HG02852 (cell line): ENCODE measurements at regions not wholly inside any gene's neighbourhood (a gene's known extent, or its start where the extent isn't known, plus 50 kb on each side); places are given as distances from the start of the nearest gene placed in this dataset.

Experiments used
- ATAC-seq: cut with Tn5 transposase; IDR thresholded peaks from one replicate; pipeline ENCODE4 v1.9.1; 2021; ENCODE audit warnings: mild to moderate bottlenecking, moderate library complexity; ENCODE audit not compliant: unreplicated experiment

- ATAC-seq: no peak
These were observed 556.5 kb downstream of the BMP2 start for GRCh38 chr20:7323957-7324356.

DNA sequence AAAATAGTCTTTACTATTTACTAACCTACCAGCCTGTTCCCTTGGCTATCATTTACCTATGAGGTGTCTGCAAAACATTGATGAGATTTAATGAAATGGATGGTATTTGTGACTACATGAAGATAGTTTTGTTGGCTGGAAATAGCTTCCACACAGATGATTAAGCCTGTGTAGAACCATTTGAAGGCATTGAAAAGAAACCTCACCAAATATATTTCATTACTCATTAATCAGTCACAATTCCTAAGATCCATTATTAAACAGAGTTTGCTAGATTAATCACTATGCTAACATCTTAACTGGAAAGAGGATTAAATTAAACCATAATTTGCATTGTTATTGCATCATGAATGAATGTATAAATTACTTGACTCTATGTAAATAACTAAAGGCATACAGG, 560.3 kb downstream of the BMP2 start:
- ATAC-seq: no peak

GRCh38 chr20:7330850-7331249, 563.4 kb downstream of the BMP2 start:
- ATAC-seq: no peak

DNA sequence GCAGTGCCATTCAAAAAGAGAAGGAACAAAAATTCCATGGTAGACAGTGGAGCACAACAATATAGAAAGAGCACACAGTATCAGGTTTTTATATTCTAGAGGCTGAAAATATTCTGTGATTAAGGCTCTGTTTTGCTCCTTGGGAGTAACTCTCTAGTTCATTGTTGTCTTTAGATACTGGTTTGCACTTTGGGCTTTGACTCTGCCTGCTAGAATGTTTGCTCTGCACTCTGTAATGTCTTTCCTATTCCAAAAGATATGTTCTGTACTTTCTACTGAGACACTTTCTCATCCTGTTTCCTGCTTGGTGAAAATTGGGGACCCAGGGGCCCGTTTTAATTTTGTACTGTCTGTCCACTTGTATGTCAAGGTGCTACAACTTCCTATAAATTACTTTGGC, 564.7 kb downstream of the BMP2 start:
- no peak for ATAC-seq

DNA sequence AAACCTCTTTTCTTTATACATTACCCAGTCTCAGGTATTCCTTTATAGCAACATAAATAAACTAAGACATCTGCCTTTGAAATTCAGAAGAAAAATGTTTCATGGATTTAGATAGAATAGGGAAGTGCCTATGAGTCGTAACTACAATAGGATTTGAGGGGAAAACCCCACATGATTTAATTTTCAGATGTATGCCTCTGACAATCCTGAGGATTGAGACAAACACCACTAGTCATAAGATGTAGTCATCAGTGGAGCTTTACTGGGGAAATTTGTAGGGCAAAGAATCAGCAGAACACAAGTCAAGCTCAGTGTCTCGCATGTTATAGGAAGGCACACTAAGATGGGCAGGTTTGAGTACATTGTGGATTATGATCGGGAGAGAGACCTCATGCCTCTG, 566.4 kb downstream of the BMP2 start:
- no peak for ATAC-seq

GRCh38 chr20:7346026-7346425, 578.5 kb downstream of the BMP2 start:
- no peak for ATAC-seq

- no peak for ATAC-seq
These were observed 579.1 kb downstream of the BMP2 start for GRCh38 chr20:7346562-7346961.

- no peak for ATAC-seq
These were observed 579.9 kb downstream of the BMP2 start for GRCh38 chr20:7347409-7347808.

DNA sequence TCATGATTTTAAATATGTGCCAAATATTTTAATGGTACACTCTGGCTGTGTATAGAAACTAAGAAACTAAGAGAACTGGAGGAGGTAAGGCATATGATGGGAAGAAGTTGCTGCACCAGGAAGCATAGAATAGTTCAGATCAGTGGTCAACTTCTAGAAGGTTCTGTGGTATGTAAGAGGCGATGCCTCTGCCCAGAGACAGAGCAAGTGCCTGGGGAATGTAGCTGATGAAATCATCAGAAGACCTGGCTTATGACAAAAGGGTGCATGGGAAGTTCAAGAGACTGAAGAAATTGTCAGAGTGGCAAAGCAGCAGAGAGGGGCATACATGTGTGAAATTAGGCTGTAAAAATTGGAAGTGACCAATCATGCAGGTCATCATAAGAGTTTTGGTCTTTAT, 580.8 kb downstream of the BMP2 start:
- no peak for ATAC-seq

DNA sequence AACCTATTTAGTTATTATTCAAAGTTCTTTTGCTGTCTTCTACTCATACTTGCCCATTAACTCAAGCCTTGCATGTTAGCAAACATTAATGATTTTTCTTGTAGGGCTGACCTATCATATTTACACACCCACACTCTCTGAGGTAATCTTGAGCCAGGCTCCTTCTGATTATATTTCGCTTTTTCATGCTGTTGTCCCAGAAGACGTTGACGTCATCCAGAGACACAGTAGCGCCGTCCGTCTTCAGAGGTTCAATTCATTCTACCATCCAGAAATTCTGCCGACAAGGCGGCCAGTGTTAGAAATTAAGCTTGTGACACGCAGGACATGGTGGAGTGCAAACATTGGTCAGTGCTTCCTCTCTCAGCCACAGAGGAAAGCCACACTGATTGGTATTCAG, 584.7 kb downstream of the BMP2 start:
- no peak for ATAC-seq

GRCh38 chr20:7355051-7355450, 585.2 kb downstream of the HAO1 start:
- no peak for ATAC-seq

GRCh38 chr20:7358670-7359069, 581.6 kb downstream of the HAO1 start:
- ATAC-seq: no peak

- no peak for ATAC-seq
These were observed 580.5 kb downstream of the HAO1 start for GRCh38 chr20:7359739-7360138.

DNA sequence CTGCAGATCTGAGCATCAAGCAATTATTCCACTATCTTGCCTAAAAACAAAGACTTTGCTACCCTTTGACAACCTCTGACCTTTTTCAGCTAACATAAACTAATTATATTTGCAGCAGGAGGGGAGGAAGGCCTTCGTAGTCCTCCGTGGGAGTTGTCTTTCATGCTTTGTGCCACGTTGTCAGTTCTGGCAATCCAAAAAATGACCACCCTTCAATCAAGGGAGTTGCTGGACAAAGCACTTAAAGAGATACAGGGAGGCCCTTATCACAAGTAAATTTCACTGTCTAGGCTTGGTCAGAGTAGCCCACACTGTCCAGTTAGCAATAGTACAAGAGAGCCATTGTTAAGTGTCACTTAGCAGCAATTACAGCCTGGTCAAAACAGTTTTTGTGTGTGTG, 578.9 kb downstream of the HAO1 start:
- ATAC-seq: no peak

GRCh38 chr20:7361931-7362330, 578.3 kb downstream of the HAO1 start:
- no peak for ATAC-seq

- no peak for ATAC-seq
These were observed 577.7 kb downstream of the HAO1 start for GRCh38 chr20:7362601-7363000.

- no peak for ATAC-seq
These were observed 574.1 kb downstream of the HAO1 start for GRCh38 chr20:7366189-7366588.

- ATAC-seq: no peak
These were observed 568.6 kb downstream of the HAO1 start for GRCh38 chr20:7371518-7372163.

- ATAC-seq: no peak
These were observed 564.4 kb downstream of the HAO1 start for GRCh38 chr20:7375905-7376304.

GRCh38 chr20:7378864-7379605, 561.2 kb downstream of the HAO1 start:
- ATAC-seq: no peak

DNA sequence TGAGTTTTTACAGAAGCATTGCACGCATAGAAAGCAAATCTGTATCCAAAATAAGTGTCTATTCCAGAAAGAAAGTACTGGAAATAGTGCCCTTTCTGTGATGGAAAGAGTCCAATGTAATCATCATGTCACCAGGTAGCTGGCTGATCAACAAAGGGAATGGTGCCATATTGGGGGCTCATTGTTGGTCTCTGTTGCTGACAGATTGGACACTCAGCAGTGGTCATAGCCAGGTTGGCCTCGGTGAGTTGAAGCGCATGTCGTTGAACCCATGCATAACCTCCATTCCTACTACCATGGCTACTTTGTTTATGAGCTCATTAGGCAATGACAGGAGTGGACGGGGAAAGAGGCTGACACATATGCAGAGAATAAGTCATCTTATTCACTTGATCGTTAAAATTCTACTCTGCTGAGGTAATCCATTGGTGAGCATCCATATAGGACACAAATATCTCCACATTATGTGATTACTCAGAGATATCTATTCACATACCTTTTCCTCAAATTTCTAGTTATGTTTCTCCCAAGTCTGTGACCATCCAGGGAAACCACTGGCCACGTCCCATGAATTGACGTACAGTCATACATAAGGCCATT, 560.5 kb downstream of the HAO1 start:
- no peak for ATAC-seq

GRCh38 chr20:7383216-7383615, 557.0 kb downstream of the HAO1 start:
- ATAC-seq: no peak
